ENCODE measurements at regions not wholly inside any gene's neighbourhood (a gene's known extent, or its start where the extent isn't known, plus 50 kb on each side); places are given as distances from the start of the nearest gene placed in this dataset.

DNA sequence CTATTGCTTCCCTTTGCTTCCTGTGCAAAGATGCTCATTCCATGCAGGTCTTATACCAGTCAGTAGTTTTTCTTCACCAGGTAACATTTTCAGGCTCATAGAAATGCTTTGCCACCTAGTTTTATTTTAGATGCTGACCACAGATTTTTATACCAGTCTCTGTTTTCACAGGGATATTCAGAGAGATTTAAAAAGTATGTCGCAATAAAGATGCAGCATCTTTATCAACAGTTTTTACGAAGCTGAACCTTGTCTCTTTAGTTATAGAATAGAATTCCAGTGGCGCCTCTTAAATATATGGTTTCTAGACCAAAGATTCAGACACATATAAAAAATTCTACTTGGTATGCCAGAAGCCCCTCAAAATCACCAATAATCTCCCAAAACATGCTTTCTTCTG lies 155.7 kb upstream of the PCSK5 start:
- in situ Hi-C loops (cut with MboI; ENCODE audit: low sequenced_read_pairs, unreplicated experiment), result no loop called here
- TF ChIP-seq, protein P1, sequence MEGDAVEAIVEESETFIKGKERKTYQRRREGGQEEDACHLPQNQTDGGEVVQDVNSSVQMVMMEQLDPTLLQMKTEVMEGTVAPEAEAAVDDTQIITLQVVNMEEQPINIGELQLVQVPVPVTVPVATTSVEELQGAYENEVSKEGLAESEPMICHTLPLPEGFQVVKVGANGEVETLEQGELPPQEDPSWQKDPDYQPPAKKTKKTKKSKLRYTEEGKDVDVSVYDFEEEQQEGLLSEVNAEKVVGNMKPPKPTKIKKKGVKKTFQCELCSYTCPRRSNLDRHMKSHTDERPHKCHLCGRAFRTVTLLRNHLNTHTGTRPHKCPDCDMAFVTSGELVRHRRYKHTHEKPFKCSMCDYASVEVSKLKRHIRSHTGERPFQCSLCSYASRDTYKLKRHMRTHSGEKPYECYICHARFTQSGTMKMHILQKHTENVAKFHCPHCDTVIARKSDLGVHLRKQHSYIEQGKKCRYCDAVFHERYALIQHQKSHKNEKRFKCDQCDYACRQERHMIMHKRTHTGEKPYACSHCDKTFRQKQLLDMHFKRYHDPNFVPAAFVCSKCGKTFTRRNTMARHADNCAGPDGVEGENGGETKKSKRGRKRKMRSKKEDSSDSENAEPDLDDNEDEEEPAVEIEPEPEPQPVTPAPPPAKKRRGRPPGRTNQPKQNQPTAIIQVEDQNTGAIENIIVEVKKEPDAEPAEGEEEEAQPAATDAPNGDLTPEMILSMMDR (IDR thresholded peaks at IDR 0.05; ENCODE audit: borderline replicate concordance, control extremely low read depth, extremely low read depth, insufficient read depth, missing control alignments), result no peak
- no peak for DNase-seq (ENCODE audit: low spot score)

DNA sequence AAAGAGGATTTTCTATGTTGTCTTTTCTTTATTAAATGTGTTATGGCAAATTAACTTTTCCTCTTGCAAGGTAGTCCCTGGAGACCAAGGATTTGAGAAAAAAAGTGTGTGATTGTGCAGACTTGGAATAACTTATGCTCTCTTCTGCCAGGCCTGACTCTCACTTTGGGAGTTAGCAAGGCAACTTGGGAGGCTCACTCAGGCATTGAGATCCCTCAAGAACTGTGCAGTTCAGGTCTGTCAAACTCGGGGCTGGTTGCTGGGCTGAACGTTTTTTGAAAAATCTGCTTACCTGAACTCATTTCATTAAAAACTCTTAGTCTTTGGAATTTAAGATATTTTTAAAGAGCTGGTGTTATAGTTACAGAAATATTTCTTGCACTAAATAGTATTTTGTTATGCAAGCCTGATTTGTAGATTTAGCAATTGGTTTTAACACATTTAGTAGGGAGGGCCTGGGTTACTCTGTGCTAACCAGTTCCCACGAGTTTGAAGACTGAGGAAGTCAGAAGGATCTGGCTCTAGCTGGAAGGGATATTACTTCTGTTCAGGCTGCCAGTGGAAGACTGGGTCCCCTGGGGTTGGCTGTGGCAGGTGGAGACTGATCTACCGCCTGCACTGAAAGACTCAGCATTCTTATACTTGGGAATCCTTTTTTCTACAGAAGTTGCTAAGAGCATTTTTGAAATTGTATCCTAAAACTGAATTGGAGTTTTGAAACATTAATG lies 150.4 kb upstream of the PCSK5 start:
- in situ Hi-C loops (cut with MboI; ENCODE audit: low sequenced_read_pairs, unreplicated experiment), result no loop called here
- TF ChIP-seq, protein P1 (IDR thresholded peaks at IDR 0.05; ENCODE audit: borderline replicate concordance, control extremely low read depth, extremely low read depth, insufficient read depth, missing control alignments), result no peak
- DNase-seq (ENCODE audit: low spot score), result no peak

DNA sequence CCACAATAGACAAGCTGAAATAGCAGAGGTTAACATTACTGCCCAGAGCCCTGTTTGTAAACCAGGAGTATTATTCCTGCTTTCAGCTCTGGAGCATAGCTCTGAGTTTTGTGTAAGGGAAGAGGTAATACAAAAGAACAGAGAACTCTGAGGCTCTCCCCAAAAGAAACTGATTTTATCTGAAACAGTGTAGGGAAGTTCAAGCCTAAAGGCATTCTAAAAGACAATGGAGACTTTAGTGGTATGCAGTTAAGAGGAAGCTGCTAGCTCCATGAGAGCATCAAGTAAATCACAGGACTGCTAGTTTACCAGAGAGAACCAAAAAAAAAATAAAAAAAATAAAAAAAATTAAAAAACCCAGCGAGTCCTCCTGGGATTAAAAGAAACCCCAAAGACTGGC lies 146.6 kb upstream of the PCSK5 start:
- in situ Hi-C loops (cut with MboI; ENCODE audit: low sequenced_read_pairs, unreplicated experiment), result no loop called here
- DNase-seq (ENCODE audit: low spot score), result no peak
- TF ChIP-seq, protein P1 (IDR thresholded peaks at IDR 0.05; ENCODE audit: borderline replicate concordance, control extremely low read depth, extremely low read depth, insufficient read depth, missing control alignments), result no peak

DNA sequence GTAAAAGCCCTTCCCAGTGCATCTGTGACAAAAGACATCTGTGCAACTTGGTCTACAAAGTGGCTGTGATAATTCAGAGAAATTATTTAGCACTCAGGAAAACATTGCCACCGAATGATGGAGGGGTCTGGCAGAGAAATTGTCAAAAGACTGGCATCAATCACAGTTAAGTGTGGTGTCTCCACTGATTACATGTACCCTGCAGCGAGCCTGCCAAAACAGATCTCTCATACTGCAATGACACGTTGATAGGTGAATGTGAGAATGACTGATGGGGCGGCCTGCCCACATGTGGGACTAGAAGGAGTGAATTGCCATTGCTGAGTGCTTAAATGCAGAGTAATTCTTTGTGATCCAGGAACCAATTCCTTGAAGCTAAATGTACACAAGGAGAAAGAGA lies 136.4 kb upstream of the PCSK5 start:
- TF ChIP-seq, protein P1 (IDR thresholded peaks at IDR 0.05; ENCODE audit: borderline replicate concordance, control extremely low read depth, extremely low read depth, insufficient read depth, missing control alignments), result no peak
- DNase-seq (ENCODE audit: low spot score), result no peak
- in situ Hi-C loops (cut with MboI; ENCODE audit: low sequenced_read_pairs, unreplicated experiment), result no loop called here

DNA sequence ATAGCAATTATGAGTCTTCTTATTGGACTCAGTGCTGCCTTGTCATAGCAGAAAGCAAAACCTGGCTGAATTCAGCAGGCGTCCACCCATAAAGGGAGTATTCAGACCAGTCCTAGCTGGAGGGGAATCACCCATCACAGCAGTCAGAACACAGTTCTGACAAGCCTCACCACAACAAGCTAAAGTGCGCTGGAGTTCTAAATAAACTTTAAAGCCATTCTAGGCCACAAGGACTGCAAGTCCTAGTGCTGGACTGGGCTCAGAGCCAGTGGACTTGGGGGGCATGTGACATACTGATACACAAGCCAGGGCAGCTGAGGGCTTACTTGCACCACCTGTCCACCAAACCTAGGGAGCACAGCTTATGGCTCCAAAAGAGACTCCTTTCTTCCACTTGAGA lies 115.3 kb upstream of the PCSK5 start:
- DNase-seq (ENCODE audit: low spot score), result no peak
- in situ Hi-C loops (cut with MboI; ENCODE audit: low sequenced_read_pairs, unreplicated experiment), result no loop called here
- TF ChIP-seq, protein P1 (IDR thresholded peaks at IDR 0.05; ENCODE audit: borderline replicate concordance, control extremely low read depth, extremely low read depth, insufficient read depth, missing control alignments), result no peak

DNA sequence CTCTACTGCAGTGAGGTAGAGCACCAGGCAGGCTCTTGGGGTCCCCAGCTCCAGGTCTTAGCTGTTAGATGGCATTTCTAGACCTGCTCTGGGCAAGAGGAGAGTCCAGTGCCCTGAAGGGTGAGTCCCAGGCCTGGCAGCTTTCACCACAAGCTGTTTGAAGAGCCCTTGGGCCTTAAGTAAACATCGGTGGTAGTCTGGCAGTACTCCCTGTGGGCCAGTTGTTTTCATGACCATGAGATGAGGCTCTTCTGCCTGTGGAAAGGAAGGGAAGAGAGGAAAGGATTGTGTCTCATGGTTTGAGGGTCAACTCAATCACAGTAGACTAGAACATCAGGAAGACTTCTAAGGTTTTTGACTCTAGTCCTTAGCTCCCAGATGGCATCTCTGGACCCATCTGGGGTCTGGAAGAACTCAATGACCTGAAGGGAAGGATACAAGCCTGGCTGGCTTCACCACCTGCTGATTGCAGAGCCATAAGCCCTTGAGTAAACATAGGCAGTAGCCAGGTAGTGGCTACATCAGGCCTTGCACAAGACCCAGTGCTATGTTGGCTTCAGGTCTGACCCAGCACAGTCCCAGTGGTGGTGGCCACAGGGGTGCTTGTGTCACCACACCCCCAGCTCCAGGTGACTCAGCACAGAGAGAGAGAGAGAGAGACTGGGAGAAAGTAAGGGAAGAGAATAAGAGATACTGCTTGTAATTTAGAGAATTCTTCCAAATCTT lies 114.3 kb upstream of the PCSK5 start:
- TF ChIP-seq, protein P1 (IDR thresholded peaks at IDR 0.05; ENCODE audit: borderline replicate concordance, control extremely low read depth, extremely low read depth, insufficient read depth, missing control alignments), result no peak
- no peak for DNase-seq (ENCODE audit: low spot score)
- in situ Hi-C loops (cut with MboI; ENCODE audit: low sequenced_read_pairs, unreplicated experiment), result no loop called here

All from GM13976 (cell line).